Panc1 (cell line): ENCODE measurements at regions not wholly inside any gene's neighbourhood (a gene's known extent, or its start where the extent isn't known, plus 50 kb on each side); places are given as distances from the start of the nearest gene placed in this dataset.

Experiments used
- ATAC-seq: fragments of 200-7000 bp; cut with Tn5 transposase; 2 replicates; pipeline ENCODE4 v1.9.1; 2020; ENCODE audit warnings: mild to moderate bottlenecking, moderate library complexity
- BruUV-seq: library from RNA; stranded (reverse); fragments of 400-500 nt; replicated peaks from 2 replicates; lab custom pipeline; 2021; lab: Mats Ljungman, UMichigan
- CTCF ChIA-PET: fragments of 300-600 bp; sonication (Branson Sonifier 250); formaldehyde crosslinking; loops from one replicate; lab custom pipeline; 2022; ENCODE audit warnings: antibody characterized with exemption; lab: Charles Lee
- POLR2A ChIA-PET: fragments of 300-600 bp; sonication (Branson Sonifier 250); formaldehyde crosslinking; loops from one replicate; lab custom pipeline; 2022; ENCODE audit warnings: antibody characterized with exemption; lab: Charles Lee
- DNase-seq: peaks from one replicate; pipeline ENCODE4 v3.0.0-alpha.2; 2010; ENCODE audit warnings: low read depth, low spot score
- H3K27ac ChIP-seq: 2 replicates; pipeline ENCODE4 v1.5.1; 2011; ENCODE audit warnings: mild to moderate bottlenecking, low read length, inconsistent platforms
- H3K27me3 ChIP-seq: fragments of 200-500 bp; sonication (Bioruptor generic); 2 replicates; pipeline ENCODE4 v1.6.0; 2014; ENCODE audit warnings: low read length, inconsistent platforms; ENCODE audit not compliant: control insufficient read depth, insufficient read depth
- H3K36me3 ChIP-seq: fragments of 200-500 bp; sonication (Bioruptor generic); 2 replicates; pipeline ENCODE4 v1.5.1; 2014; ENCODE audit warnings: inconsistent platforms, mild to moderate bottlenecking, low read length, moderate library complexity; ENCODE audit not compliant: control insufficient read depth, insufficient read depth
- H3K4me1 ChIP-seq: 2 replicates; pipeline ENCODE4 v1.5.1; 2011; ENCODE audit warnings: inconsistent platforms, mild to moderate bottlenecking, low read length, moderate library complexity; ENCODE audit not compliant: control insufficient read depth, insufficient read depth
- H3K4me3 ChIP-seq, 2 experiments: 2 replicates each; pipeline ENCODE4 v1.5.1; 2011 to 2012; ENCODE audit warnings: low read depth in 2 of 2, low read length in 2 of 2, mild to moderate bottlenecking in 2 of 2, inconsistent platforms in 1 of 2, moderate library complexity in 1 of 2
- H3K9me3 ChIP-seq: fragments of 200-500 bp; sonication (Bioruptor generic); 2 replicates; pipeline ENCODE4 v1.5.1; 2014; ENCODE audit warnings: low read depth, mild to moderate bottlenecking, inconsistent platforms, low read length, moderate library complexity; ENCODE audit not compliant: control insufficient read depth, insufficient read depth
- POLR2AphosphoS5 ChIP-seq: IDR thresholded peaks from 2 replicates; pipeline ENCODE4 v1.6.1; 2012; ENCODE audit warnings: mild to moderate bottlenecking, low read depth, low read length, moderate library complexity
- SIN3A ChIP-seq: IDR thresholded peaks from 2 replicates; pipeline ENCODE4 v1.6.1; 2012; ENCODE audit warnings: low read depth, mild to moderate bottlenecking, low read length, moderate library complexity, borderline replicate concordance; ENCODE audit not compliant: insufficient read depth
- TCF7L2 ChIP-seq: IDR thresholded peaks from 2 replicates; pipeline ENCODE4 v1.6.1; 2011; ENCODE audit warnings: mild to moderate bottlenecking, low read depth, low read length, inconsistent platforms
- in situ Hi-C: cut with HindIII; loops from 2 replicates; pipeline ENCODE4 v1.10.0; 2016; ENCODE audit warnings: low sequenced_read_pairs, low pct_unique_long_range_greater_than_20kb
- intact Hi-C: fragments of 100-400 bp; cut with micrococcal nuclease; formaldehyde crosslinking; loops from one replicate; pipeline ENCODE4 v1.10.0; 2022; ENCODE audit not compliant: unreplicated experiment
- TF ChIP-seq, protein P1 (sequence below): fragments of 450-650 bp; IDR thresholded peaks from 2 replicates; pipeline ENCODE4 v1.5.1; 2017; ENCODE audit warnings: mild to moderate bottlenecking
- TF ChIP-seq, protein P2 (sequence below), 2 experiments: IDR thresholded peaks; 2 replicates each; pipeline ENCODE4 v1.6.1; 2011 to 2012; ENCODE audit warnings: low read depth in 2 of 2, control low read depth in 1 of 2, low read length in 1 of 2, mild to moderate bottlenecking in 1 of 2, moderate library complexity in 1 of 2; ENCODE audit not compliant: insufficient read depth in 1 of 2

DNA sequence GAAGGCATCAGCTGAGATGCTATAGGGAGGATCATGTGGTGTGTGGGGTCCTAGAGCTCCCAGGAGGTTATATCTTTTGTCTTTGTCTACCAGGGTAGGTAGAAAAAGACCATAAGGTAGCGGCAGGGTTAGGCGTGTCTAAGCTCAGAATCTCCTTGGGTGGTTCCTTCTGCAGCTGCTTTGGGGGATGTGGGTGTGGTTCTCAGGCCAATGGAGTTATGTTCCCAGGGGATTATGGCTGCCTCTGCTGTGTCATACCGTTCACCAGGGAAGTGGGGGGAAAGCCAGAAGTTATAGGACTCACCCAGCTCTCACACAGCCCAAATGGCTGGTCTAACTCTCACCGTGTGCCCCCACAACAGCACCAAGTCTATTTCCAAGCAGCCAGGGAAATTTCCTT, 107.4 kb upstream of the ADGRB3 start:
- Histone ChIP-seq H3K27me3 (no peaks in the 10 kb centered on the region), H3K27ac (no peak overlapping the region), H3K4me1 (no peaks in the 10 kb centered on the region), H3K4me3 (no peak overlapping the region), H3K36me3 (no peaks in the 10 kb centered on the region), H3K9me3 (no peaks in the 10 kb centered on the region)
- in situ Hi-C loops = no loop called here
- DNase-seq = no peak
- no peak for ATAC-seq
- ChIA-PET POLR2A (no interaction called here), CTCF (no interaction called here)
- intact Hi-C loops = no loop called here
- no TSS peak for BruUV-seq
- TF ChIP-seq POLR2AphosphoS5 (no peak), TCF7L2 (no peak), SIN3A (no peak)
- TF ChIP-seq, protein P1, sequence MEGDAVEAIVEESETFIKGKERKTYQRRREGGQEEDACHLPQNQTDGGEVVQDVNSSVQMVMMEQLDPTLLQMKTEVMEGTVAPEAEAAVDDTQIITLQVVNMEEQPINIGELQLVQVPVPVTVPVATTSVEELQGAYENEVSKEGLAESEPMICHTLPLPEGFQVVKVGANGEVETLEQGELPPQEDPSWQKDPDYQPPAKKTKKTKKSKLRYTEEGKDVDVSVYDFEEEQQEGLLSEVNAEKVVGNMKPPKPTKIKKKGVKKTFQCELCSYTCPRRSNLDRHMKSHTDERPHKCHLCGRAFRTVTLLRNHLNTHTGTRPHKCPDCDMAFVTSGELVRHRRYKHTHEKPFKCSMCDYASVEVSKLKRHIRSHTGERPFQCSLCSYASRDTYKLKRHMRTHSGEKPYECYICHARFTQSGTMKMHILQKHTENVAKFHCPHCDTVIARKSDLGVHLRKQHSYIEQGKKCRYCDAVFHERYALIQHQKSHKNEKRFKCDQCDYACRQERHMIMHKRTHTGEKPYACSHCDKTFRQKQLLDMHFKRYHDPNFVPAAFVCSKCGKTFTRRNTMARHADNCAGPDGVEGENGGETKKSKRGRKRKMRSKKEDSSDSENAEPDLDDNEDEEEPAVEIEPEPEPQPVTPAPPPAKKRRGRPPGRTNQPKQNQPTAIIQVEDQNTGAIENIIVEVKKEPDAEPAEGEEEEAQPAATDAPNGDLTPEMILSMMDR = no peak
- TF ChIP-seq, protein P2, sequence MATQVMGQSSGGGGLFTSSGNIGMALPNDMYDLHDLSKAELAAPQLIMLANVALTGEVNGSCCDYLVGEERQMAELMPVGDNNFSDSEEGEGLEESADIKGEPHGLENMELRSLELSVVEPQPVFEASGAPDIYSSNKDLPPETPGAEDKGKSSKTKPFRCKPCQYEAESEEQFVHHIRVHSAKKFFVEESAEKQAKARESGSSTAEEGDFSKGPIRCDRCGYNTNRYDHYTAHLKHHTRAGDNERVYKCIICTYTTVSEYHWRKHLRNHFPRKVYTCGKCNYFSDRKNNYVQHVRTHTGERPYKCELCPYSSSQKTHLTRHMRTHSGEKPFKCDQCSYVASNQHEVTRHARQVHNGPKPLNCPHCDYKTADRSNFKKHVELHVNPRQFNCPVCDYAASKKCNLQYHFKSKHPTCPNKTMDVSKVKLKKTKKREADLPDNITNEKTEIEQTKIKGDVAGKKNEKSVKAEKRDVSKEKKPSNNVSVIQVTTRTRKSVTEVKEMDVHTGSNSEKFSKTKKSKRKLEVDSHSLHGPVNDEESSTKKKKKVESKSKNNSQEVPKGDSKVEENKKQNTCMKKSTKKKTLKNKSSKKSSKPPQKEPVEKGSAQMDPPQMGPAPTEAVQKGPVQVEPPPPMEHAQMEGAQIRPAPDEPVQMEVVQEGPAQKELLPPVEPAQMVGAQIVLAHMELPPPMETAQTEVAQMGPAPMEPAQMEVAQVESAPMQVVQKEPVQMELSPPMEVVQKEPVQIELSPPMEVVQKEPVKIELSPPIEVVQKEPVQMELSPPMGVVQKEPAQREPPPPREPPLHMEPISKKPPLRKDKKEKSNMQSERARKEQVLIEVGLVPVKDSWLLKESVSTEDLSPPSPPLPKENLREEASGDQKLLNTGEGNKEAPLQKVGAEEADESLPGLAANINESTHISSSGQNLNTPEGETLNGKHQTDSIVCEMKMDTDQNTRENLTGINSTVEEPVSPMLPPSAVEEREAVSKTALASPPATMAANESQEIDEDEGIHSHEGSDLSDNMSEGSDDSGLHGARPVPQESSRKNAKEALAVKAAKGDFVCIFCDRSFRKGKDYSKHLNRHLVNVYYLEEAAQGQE (IDR thresholded peaks at IDR 0.05; ENCODE audit: insufficient read depth in 1 of 2, low read depth in 2 of 2, low read length in 1 of 2) = no peak

DNA sequence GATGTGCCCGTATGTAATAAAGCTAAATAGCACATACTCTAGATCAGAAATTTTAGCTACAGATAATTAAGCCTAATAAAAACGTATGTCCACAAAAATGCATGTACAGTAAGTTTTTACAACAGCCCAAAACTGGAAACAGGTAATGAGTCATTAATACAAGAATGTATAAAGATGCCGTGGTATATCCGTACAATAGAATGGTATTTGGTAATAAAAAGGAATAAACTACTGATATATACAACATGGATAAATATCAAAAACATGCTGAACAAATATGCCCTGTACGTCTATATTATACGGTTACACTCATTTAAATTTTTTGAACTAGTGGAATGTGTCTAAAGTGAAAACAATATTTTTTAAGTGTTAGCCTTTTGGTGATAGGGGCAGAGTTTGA, 128.2 kb upstream of the ADGRB3 start:
- ATAC-seq (no peak), DNase-seq (no peak)
- no peaks in the 10 kb centered on the region for H3K4me1 ChIP-seq
- no peaks in the 10 kb centered on the region for H3K9me3 ChIP-seq
- H3K4me3 ChIP-seq = no peak overlapping the region
- ChIA-PET CTCF (no interaction called here), POLR2A (no interaction called here)
- TF ChIP-seq, protein P1 = no peak
- no peak for TF ChIP-seq POLR2AphosphoS5
- TF ChIP-seq SIN3A = no peak
- TF ChIP-seq TCF7L2 = no peak
- TF ChIP-seq, protein P2 (IDR thresholded peaks at IDR 0.05; ENCODE audit: insufficient read depth in 1 of 2, low read depth in 2 of 2, low read length in 1 of 2) = no peak
- in situ Hi-C loops (no loop called here), intact Hi-C loops (no loop called here)
- no peaks in the 10 kb centered on the region for H3K27me3 ChIP-seq
- BruUV-seq = no TSS peak
- no peaks in the 10 kb centered on the region for H3K36me3 ChIP-seq
- H3K27ac ChIP-seq = no peak overlapping the region
